Left lung (tissue), 4 donors: ENCODE measurements at regions not wholly inside any gene's neighbourhood (a gene's known extent, or its start where the extent isn't known, plus 50 kb on each side); places are given as distances from the start of the nearest gene placed in this dataset.
A peak's percentile ranks its signal among the peaks of the same experiment; 100 is the strongest.

Experiments
- ATAC-seq: fragments of 200-7000 bp; cut with Tn5 transposase; one replicate; pipeline ENCODE4 v1.9.1; 2020; ENCODE audit warnings: moderate library complexity
- DNase-seq, 4 donors: peaks; one replicate each; pipeline ENCODE4 v3.0.0-alpha.2; 2013 to 2020
- H3K27ac ChIP-seq, 2 donors: fragments of 200-600 bp; sonication (generic) in 1 of 2; one replicate each; pipeline versions ENCODE4 v1.5.0 to v1.8.0; 2020 to 2021
- H3K27me3 ChIP-seq, 2 donors: fragments of 200-600 bp; sonication (generic) in 1 of 2; one replicate each; pipeline versions ENCODE4 v1.5.0 to v1.8.0; 2020 to 2021
- H3K36me3 ChIP-seq, 2 donors: fragments of 200-600 bp; sonication (generic) in 1 of 2; one replicate each; pipeline versions ENCODE4 v1.5.0 to v1.8.0; 2020 to 2021
- H3K4me1 ChIP-seq, 2 donors: fragments of 200-600 bp; one replicate each; pipeline ENCODE4 v1.8.0; 2021
- H3K4me3 ChIP-seq, 2 donors: fragments of 200-600 bp; sonication (generic) in 1 of 2; one replicate each; pipeline versions ENCODE4 v1.5.0 to v1.8.0; 2020 to 2021; ENCODE audit warnings: mild to moderate bottlenecking in 1 of 2
- H3K9me3 ChIP-seq, 2 donors: fragments of 200-600 bp; sonication (generic) in 1 of 2; one replicate each; pipeline versions ENCODE4 v1.5.0 to v1.8.0; 2020 to 2021
- intact Hi-C, 2 donors: fragments of 100-400 bp; cut with DNase I; formaldehyde crosslinking; loops; one replicate each; pipeline versions ENCODE4 v1.11.2 to v1.14.2; 2022
- TF ChIP-seq, protein P1 (sequence below), 2 donors: fragments of 200-600 bp; sonication (generic) in 1 of 2; IDR thresholded peaks; one replicate each; pipeline versions ENCODE4 v1.5.0 to v1.8.0; 2021; ENCODE audit warnings: antibody characterized with exemption in 2 of 2
- donor health status: DM: no; HTN: yes; CAD: no.
- donor health status: DM: no; HTN: no; CAD: no.

DNA sequence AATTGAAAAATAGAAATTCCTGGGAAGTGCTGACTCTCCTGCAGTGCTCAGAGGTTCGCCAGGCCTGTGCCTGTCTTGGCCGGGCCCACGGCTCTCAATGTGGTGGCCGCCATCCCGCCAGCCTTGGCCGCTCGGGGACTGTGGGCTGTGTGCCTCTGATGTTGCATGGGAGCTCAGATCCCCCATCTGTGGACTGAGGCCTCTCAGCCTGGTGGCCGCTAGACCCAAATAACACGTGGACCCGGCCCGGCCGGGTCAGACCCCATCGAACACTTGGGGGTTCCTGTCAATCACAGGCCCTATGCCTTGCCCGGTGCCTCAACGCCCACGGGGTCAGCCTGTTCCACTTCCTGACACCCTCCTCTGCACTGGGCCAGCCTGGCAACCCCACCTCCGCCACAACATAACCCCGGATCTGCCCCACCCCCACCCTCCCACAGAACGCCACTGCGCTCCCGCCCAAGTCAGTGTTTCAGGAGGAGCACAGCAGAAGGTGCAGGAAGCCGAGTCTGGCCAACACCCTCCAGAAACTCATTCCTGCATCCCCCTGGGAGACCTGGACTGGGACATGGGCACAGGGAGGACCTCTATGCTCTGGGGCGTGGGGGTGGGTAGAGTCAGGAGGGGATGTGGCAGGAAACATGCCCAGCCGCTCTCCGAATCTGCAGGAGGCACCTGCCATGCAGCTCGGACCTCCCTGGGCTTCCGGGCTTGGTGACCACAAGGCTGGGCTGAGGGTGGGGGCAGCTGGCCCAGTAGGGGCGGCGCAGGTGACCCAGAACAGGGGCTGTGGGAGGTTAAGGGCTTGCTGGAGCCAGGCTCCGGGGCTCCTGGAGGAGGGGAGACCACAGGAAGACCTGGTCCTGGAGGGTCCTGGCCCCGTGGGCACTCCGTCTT lies 98.7 kb upstream of the BHLHE23 start:
- peak in 1 of 4 donors; percentile 54 for DNase-seq
- ATAC-seq: no peak
- Histone ChIP-seq H3K27me3 (peaks cover 0 to 76% of the 10 kb centered on the region in 2 donors), H3K4me3 (no peak overlapping the region), H3K36me3 (no peaks in the 10 kb centered on the region), H3K9me3 (peaks cover 0 to 14% of the 10 kb centered on the region in 2 donors), H3K4me1 (peaks cover 4 to 10% of the 10 kb centered on the region in 2 donors), H3K27ac (no peak overlapping the region)
- TF ChIP-seq, protein P1, sequence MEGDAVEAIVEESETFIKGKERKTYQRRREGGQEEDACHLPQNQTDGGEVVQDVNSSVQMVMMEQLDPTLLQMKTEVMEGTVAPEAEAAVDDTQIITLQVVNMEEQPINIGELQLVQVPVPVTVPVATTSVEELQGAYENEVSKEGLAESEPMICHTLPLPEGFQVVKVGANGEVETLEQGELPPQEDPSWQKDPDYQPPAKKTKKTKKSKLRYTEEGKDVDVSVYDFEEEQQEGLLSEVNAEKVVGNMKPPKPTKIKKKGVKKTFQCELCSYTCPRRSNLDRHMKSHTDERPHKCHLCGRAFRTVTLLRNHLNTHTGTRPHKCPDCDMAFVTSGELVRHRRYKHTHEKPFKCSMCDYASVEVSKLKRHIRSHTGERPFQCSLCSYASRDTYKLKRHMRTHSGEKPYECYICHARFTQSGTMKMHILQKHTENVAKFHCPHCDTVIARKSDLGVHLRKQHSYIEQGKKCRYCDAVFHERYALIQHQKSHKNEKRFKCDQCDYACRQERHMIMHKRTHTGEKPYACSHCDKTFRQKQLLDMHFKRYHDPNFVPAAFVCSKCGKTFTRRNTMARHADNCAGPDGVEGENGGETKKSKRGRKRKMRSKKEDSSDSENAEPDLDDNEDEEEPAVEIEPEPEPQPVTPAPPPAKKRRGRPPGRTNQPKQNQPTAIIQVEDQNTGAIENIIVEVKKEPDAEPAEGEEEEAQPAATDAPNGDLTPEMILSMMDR (IDR thresholded peaks at IDR 0.05): no peak
- intact Hi-C loops: no loop called here

DNA sequence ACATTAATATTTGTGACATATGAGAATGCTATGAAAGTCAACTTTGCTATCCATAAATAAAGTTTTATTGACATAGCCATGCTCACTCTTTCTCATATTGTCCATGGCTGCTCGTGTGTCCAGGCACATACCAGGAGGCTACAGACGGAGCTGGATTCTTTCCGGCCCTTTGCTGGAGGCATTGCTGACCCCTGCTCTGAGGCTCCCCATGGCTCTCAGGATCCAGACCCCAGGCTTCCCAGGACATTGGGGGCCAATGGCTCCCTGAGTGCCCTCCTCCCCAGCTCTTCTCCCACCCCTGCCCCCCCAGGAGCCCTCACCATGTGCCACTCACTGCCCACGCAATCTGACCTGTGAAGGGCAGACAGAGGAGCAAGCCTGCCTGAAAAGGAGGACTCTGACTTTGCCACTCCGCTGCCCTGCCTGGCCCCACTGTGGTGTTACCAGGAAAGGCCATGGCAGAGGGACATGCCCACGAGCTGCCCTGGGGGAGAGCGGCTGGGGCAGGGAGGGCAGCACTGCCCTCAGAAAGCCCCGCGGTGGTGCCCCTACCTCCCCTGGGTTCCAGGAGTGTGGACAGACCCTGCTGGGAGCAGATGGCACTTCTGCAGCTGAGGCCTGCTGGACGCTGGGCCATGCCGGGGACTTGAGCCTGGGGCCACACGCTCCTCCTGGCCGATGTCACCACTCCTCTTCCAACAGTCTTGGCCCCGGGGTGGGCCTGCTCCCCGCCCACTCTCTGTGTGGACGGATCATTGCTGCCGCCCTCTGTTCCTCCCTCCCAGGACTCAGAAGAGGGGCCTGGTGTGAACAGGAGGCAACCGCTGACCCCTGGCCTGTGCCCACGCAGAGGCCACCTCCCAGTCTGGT lies 97.8 kb upstream of the BHLHE23 start:
- peaks cover 4 to 10% of the 10 kb centered on the region in 2 donors for H3K4me1 ChIP-seq
- H3K36me3 ChIP-seq: no peaks in the 10 kb centered on the region

DNA sequence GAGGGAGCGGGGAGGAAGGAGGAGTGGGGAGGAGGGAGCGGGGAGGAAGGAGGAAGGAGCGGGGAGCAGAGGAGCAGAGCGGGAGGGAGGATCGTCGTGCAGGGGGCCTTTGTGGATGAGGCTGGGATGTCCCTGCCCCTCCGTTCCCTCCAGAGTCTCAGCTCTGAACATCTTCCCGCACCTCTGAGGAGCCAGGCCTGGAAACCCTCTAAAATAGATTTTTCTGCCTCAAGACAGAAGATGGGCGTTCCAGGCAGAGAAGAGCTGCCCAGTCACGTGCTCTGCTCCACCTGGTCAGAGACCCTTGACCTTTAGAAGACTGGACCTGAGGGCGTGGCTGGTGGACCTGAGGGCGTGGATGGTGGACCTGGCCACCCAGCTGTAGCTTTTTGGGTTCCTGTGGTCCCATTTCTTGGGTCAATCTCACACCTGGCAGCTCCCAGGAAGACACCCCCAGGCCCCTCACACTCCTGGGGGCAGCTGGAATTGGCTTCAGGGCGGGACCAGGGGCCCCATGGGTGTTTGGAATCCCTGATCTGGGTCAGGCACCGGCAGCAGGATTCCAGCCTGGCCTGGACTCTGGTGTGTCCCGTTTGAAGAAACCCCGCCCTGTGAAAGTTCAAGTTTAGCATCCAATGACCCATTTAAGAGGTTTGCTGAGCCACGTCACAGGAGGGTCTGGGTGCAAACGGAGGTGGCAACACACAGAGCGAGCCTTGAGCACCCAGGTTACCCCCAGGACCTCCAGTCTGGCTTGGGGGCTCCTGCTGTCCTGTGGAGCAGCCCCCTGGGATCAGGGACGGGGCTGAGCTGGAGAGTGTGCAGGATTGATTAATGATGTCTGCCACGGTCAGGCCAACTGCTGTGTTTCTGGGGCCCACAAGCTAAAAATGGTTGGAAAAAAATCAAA lies 96.9 kb upstream of the BHLHE23 start:
- H3K9me3 ChIP-seq: peaks cover 0 to 10% of the 10 kb centered on the region in 2 donors
- no peak overlapping the region for H3K27ac ChIP-seq
- intact Hi-C loops: no loop called here
- peaks cover 0 to 87% of the 10 kb centered on the region in 2 donors for H3K27me3 ChIP-seq
- DNase-seq: peak in 1 of 4 donors; percentile 36
- no peak overlapping the region for H3K4me3 ChIP-seq
- TF ChIP-seq, protein P1 (IDR thresholded peaks at IDR 0.05): no peak
- ATAC-seq: no peak
- H3K4me1 ChIP-seq: peaks cover 4 to 10% of the 10 kb centered on the region in 2 donors
- H3K36me3 ChIP-seq: no peaks in the 10 kb centered on the region

More for the DNA sequence above, 97.8 kb upstream of the BHLHE23 start:
- TF ChIP-seq, protein P1 (IDR thresholded peaks at IDR 0.05): no peak
- Histone ChIP-seq H3K9me3 (peaks cover 0 to 11% of the 10 kb centered on the region in 2 donors), H3K27me3 (peaks cover 0 to 78% of the 10 kb centered on the region in 2 donors), H3K27ac (no peak overlapping the region), H3K4me3 (no peak overlapping the region)
- no peak for ATAC-seq
- intact Hi-C loops: no loop called here
- peak in 1 of 4 donors; percentile 68 for DNase-seq

DNA sequence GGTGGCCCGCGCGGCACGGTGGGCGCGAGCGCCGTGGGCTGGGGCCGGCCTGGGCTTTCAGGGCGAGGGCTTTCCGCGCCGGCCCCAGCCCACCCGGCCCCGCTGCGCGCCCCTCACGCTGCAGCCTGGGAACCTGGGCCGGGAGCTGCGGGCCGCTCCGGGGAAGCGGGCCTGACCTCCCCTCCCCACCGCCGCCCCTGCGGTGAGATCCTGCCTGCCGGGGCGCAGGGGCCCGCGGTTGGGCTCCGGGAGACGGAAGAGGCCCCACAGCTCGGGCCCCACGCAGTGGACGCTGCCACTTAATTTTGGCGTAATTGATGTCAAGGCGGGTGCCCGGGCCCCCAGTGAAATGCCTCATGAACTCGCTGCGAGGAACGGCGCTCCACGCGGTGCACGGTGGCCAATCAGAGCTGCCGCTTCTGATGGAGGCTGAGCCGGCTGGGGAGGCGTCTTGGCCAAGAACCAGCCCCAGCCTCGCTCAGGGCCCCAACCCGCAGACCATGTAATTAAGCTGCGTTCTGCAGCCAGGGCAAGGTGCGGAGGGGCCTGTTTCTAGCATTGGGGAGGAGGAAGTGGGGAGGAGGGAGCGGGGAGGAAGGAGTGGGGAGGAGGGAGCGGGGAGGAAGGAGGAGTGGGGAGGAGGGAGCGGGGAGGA lies 96.1 kb upstream of the BHLHE23 start:
- Histone ChIP-seq H3K9me3 (peaks cover 0 to 2% of the 10 kb centered on the region in 2 donors), H3K4me1 (peaks cover 4 to 10% of the 10 kb centered on the region in 2 donors), H3K4me3 (peak overlapping the region; percentile 46 to 62), H3K36me3 (no peaks in the 10 kb centered on the region), H3K27ac (peak overlapping the region in 1 of 2 donors; percentile 68), H3K27me3 (peaks cover 0 to 95% of the 10 kb centered on the region in 2 donors)
- peak; percentile 5 for ATAC-seq
- intact Hi-C loops: no loop called here
- DNase-seq: peak in 2 of 4 donors; percentile 10 to 76
- TF ChIP-seq, protein P1 (IDR thresholded peaks at IDR 0.05): no peak
